ENCODE measurements at regions not wholly inside any gene's neighbourhood (a gene's known extent, or its start where the extent isn't known, plus 50 kb on each side); places are given as distances from the start of the nearest gene placed in this dataset.

DNA sequence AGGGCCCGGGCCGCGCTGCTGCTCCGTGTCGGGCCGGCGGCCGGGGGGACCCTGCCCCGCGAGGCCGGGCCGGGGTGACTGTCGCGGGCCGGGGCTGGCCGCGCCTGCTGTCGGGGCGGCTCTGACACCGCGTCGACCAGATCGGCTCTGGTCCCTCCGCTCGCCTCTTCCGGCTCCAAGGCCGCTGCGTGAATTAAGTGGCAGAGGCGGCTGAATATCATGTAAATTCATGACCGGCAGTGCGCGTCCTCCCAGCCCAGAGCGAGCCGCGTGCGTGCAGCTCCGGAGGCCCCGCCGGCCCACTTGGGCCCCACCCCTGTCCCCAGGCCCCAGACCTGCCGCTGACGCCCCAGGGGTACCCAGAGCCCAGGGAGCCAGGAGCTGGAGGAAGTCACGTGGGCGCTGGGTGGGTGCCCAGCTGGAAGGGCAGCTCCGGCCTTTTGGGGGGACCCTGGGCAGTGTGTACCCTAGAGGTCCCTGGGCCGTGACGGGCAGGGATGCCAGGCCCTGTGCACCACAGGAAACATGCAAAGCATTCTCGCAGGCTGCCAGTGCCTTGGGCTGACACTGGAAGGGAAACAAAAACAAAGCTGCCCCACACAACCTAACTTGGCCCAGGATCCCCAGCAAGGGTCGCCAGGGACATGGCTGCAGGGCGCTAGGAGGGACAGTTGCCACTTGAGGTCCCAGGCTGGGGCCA, 584.0 kb upstream of the MKI67 start:
- no peak for TF ChIP-seq POLR2A (IDR thresholded peaks at IDR 0.05; ENCODE audit: low read depth, low read length)
- TF ChIP-seq JUN (IDR thresholded peaks at IDR 0.05; ENCODE audit: borderline replicate concordance, insufficient read depth, insufficient read length, low read depth) = no peak
- TF ChIP-seq, protein P1, sequence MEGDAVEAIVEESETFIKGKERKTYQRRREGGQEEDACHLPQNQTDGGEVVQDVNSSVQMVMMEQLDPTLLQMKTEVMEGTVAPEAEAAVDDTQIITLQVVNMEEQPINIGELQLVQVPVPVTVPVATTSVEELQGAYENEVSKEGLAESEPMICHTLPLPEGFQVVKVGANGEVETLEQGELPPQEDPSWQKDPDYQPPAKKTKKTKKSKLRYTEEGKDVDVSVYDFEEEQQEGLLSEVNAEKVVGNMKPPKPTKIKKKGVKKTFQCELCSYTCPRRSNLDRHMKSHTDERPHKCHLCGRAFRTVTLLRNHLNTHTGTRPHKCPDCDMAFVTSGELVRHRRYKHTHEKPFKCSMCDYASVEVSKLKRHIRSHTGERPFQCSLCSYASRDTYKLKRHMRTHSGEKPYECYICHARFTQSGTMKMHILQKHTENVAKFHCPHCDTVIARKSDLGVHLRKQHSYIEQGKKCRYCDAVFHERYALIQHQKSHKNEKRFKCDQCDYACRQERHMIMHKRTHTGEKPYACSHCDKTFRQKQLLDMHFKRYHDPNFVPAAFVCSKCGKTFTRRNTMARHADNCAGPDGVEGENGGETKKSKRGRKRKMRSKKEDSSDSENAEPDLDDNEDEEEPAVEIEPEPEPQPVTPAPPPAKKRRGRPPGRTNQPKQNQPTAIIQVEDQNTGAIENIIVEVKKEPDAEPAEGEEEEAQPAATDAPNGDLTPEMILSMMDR (IDR thresholded peaks at IDR 0.05; ENCODE audit: extremely low read depth in 1 of 2, insufficient read depth in 1 of 2, low read depth in 1 of 2, low read length in 2 of 2) = no peak
- TF ChIP-seq EZH2 (IDR thresholded peaks at IDR 0.05; ENCODE audit: borderline replicate concordance, low read depth, low read length, severe bottlenecking) = no peak
- TF ChIP-seq POLR2AphosphoS5 (IDR thresholded peaks at IDR 0.05; ENCODE audit: insufficient read depth, low read depth, low read length) = no peak
- no peak for TF ChIP-seq MYC (IDR thresholded peaks at IDR 0.05; ENCODE audit: low read depth, low read length)
- TF ChIP-seq, protein P2, sequence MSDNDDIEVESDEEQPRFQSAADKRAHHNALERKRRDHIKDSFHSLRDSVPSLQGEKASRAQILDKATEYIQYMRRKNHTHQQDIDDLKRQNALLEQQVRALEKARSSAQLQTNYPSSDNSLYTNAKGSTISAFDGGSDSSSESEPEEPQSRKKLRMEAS (IDR thresholded peaks at IDR 0.05; ENCODE audit: insufficient read depth, insufficient read length) = no peak
